NCI-H1417 (cell line): ENCODE measurements at regions not wholly inside any gene's neighbourhood (a gene's known extent, or its start where the extent isn't known, plus 50 kb on each side); places are given as distances from the start of the nearest gene placed in this dataset.
"Not testable (repeated sequence)": the region's sequence is repeated elsewhere in the genome, so short reads cannot be mapped to it uniquely, and the experiment has no call there.

ENCODE experiments used
- DNase-seq, 3 experiments: peaks; one replicate each; lab custom pipeline; 2025; lab: John Stamatoyannopoulos, UW

- no peak for DNase-seq
Measured at GRCh38 chr7:130849604-130850003, 115.6 kb upstream of the KLF14 start.

- no peak for DNase-seq
Measured at GRCh38 chr7:130850956-130851355, 116.9 kb upstream of the KLF14 start.

- no peak for DNase-seq
Measured at GRCh38 chr7:130852867-130853266, 118.9 kb upstream of the KLF14 start.

GRCh38 chr7:130853503-130854279, 119.7 kb upstream of the KLF14 start:
- DNase-seq = peak in 1 of 3 experiments; percentile 12

- no peak for DNase-seq
Measured at GRCh38 chr7:130854481-130854880, 120.5 kb upstream of the KLF14 start.

- no peak for DNase-seq
Measured at GRCh38 chr7:130856866-130857265, 122.9 kb upstream of the KLF14 start.

- DNase-seq = not testable (repeated sequence)
Measured at GRCh38 chr7:130860832-130861231, 126.8 kb upstream of the KLF14 start.

- no peak for DNase-seq
Measured at GRCh38 chr7:130865408-130866236, 131.6 kb upstream of the KLF14 start.

GRCh38 chr7:130867039-130867438, 133.0 kb upstream of the KLF14 start:
- DNase-seq = no peak

GRCh38 chr7:130867581-130868136, 133.7 kb upstream of the KLF14 start:
- no peak for DNase-seq

- no peak for DNase-seq
Measured at GRCh38 chr7:130868139-130868538, 134.1 kb upstream of the KLF14 start.

- DNase-seq = no peak
Measured at GRCh38 chr7:130869918-130870317, 135.9 kb upstream of the KLF14 start.

GRCh38 chr7:130872341-130872740, 138.3 kb upstream of the KLF14 start:
- no peak for DNase-seq

GRCh38 chr7:130872756-130873448, 138.9 kb upstream of the KLF14 start:
- no peak for DNase-seq

GRCh38 chr7:130874071-130874915, 140.3 kb upstream of the KLF14 start:
- DNase-seq = no peak

- peak; percentile 16 to 46 (median 27) for DNase-seq
Measured at GRCh38 chr7:130875265-130875741, 141.3 kb upstream of the KLF14 start.

- DNase-seq = no peak
Measured at GRCh38 chr7:130875901-130876300, 141.9 kb upstream of the KLF14 start.

- no peak for DNase-seq
Measured at GRCh38 chr7:130877236-130877990, 143.4 kb upstream of the KLF14 start.

GRCh38 chr7:130877991-130878305, 143.9 kb upstream of the KLF14 start:
- DNase-seq = no peak

GRCh38 chr7:130878785-130879184, 144.8 kb upstream of the KLF14 start:
- peak in 1 of 3 experiments; percentile 51 for DNase-seq

GRCh38 chr7:130879191-130879590, 145.2 kb upstream of the KLF14 start:
- DNase-seq = peak in 1 of 3 experiments; percentile 51
